HEK293T (cell line): ENCODE measurements at regions not wholly inside any gene's neighbourhood (a gene's known extent, or its start where the extent isn't known, plus 50 kb on each side); places are given as distances from the start of the nearest gene placed in this dataset.

Experiments used
- CTCF ChIA-PET: fragments of 350-600 bp; formaldehyde crosslinking; extraction: SDS; loops from one replicate; lab custom pipeline; 2021; ENCODE audit warnings: antibody characterized with exemption, inconsistent platforms; lab: Yijun Ruan, JAX
- POLR2A ChIA-PET: fragments of 350-600 bp; formaldehyde crosslinking; extraction: SDS; loops from one replicate; lab custom pipeline; 2020; ENCODE audit warnings: antibody characterized with exemption, inconsistent platforms; lab: Yijun Ruan, JAX
- DNase-seq: peaks from one replicate; pipeline ENCODE4 v3.0.0; 2012; ENCODE audit warnings: mixed read lengths; ENCODE audit errors: extremely low spot score
- ARNT ChIP-seq: fragments of 450-650 bp; IDR thresholded peaks from 2 replicates; pipeline ENCODE4 v1.6.1; 2017; ENCODE audit warnings: mild to moderate bottlenecking
- BHLHE40 ChIP-seq: fragments of 450-650 bp; IDR thresholded peaks from 2 replicates; pipeline ENCODE4 v1.6.1; 2016; ENCODE audit warnings: mild to moderate bottlenecking, moderate library complexity, borderline replicate concordance
- CTBP1 ChIP-seq: fragments of 450-650 bp; IDR thresholded peaks from 2 replicates; pipeline ENCODE4 v1.6.1; 2016; ENCODE audit warnings: borderline replicate concordance
- ELF4 ChIP-seq: fragments of 450-650 bp; IDR thresholded peaks from 2 replicates; pipeline ENCODE4 v1.6.1; 2017; ENCODE audit warnings: antibody characterized with exemption
- FOXA1 ChIP-seq: fragments of 450-650 bp; IDR thresholded peaks from 2 replicates; pipeline ENCODE4 v1.6.1; 2016; ENCODE audit warnings: mild to moderate bottlenecking
- FOXK2 ChIP-seq: fragments of 450-650 bp; IDR thresholded peaks from 2 replicates; pipeline ENCODE4 v1.6.1; 2016; ENCODE audit warnings: mild to moderate bottlenecking
- FOXM1 ChIP-seq: fragments of 450-650 bp; IDR thresholded peaks from 2 replicates; pipeline ENCODE4 v1.6.1; 2017; ENCODE audit warnings: mild to moderate bottlenecking, borderline replicate concordance
- HDGF ChIP-seq: fragments of 450-650 bp; IDR thresholded peaks from 2 replicates; pipeline ENCODE4 v1.6.1; 2017; ENCODE audit warnings: antibody characterized with exemption, borderline replicate concordance
- L3MBTL2 ChIP-seq: fragments of 450-650 bp; conservative IDR thresholded peaks from 2 replicates; pipeline ENCODE4 v1.6.1; 2016; ENCODE audit warnings: mild to moderate bottlenecking
- LEF1 ChIP-seq: fragments of 450-650 bp; IDR thresholded peaks from 2 replicates; pipeline ENCODE4 v1.6.1; 2017; ENCODE audit warnings: mild to moderate bottlenecking, borderline replicate concordance
- NFRKB ChIP-seq: fragments of 450-650 bp; IDR thresholded peaks from 2 replicates; pipeline ENCODE4 v1.6.1; 2016; ENCODE audit warnings: mild to moderate bottlenecking, moderate library complexity
- SP1 ChIP-seq: fragments of 450-650 bp; IDR thresholded peaks from 2 replicates; pipeline ENCODE4 v1.6.1; 2017
- SUZ12 ChIP-seq: fragments of 450-650 bp; IDR thresholded peaks from 2 replicates; pipeline ENCODE4 v1.6.1; 2016; ENCODE audit warnings: mild to moderate bottlenecking
- TARDBP ChIP-seq: fragments of 450-650 bp; IDR thresholded peaks from 2 replicates; pipeline ENCODE4 v1.6.1; 2016
- ZNF384 ChIP-seq: fragments of 450-650 bp; IDR thresholded peaks from 2 replicates; pipeline ENCODE4 v1.6.1; 2016
- TF ChIP-seq, protein P1 (sequence below): fragments of 450-650 bp; IDR thresholded peaks from 2 replicates; pipeline ENCODE4 v1.6.1; 2016

DNA sequence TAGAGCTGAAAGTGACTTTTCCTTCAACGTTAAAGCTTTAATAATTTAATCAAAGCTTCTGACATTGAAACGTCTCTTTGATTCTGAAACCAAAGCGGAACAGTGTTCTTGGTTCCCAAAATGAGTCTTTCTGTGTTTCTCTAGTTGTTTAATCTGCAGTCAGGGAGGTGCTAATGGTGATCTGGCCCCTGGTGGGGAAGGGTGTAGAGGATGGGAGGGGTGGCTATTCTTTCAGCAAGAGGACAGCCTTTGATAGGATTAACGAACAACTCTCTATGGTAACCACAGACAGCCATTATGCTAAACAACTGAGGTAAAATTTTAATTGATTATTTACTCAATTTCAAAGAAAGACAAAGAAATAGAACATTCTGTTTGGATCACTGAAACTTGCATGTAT is 79.9 kb upstream of the CADPS start:
- ChIA-PET POLR2A (no interaction called here), CTCF (no interaction called here)
- TF ChIP-seq, protein P1, sequence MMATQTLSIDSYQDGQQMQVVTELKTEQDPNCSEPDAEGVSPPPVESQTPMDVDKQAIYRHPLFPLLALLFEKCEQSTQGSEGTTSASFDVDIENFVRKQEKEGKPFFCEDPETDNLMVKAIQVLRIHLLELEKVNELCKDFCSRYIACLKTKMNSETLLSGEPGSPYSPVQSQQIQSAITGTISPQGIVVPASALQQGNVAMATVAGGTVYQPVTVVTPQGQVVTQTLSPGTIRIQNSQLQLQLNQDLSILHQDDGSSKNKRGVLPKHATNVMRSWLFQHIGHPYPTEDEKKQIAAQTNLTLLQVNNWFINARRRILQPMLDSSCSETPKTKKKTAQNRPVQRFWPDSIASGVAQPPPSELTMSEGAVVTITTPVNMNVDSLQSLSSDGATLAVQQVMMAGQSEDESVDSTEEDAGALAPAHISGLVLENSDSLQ = no peak
- TF ChIP-seq NFRKB = no peak
- no peak for TF ChIP-seq SUZ12
- TF ChIP-seq FOXA1 = no peak
- no peak for TF ChIP-seq CTBP1
- no peak for DNase-seq

- POLR2A ChIA-PET = no interaction called here
- CTCF ChIA-PET = no interaction called here
- no peak for DNase-seq
- TF ChIP-seq L3MBTL2 = no peak
- no peak for TF ChIP-seq NFRKB
- TF ChIP-seq, protein P1 = no peak
- no peak for TF ChIP-seq TARDBP
- no peak for TF ChIP-seq FOXA1
- TF ChIP-seq HDGF = no peak
- TF ChIP-seq FOXK2 = no peak
- TF ChIP-seq BHLHE40 = no peak
- no peak for TF ChIP-seq FOXM1
- no peak for TF ChIP-seq ELF4
Observed at GRCh38 chr3:62956411-62956810, 81.2 kb upstream of the CADPS start.

DNA sequence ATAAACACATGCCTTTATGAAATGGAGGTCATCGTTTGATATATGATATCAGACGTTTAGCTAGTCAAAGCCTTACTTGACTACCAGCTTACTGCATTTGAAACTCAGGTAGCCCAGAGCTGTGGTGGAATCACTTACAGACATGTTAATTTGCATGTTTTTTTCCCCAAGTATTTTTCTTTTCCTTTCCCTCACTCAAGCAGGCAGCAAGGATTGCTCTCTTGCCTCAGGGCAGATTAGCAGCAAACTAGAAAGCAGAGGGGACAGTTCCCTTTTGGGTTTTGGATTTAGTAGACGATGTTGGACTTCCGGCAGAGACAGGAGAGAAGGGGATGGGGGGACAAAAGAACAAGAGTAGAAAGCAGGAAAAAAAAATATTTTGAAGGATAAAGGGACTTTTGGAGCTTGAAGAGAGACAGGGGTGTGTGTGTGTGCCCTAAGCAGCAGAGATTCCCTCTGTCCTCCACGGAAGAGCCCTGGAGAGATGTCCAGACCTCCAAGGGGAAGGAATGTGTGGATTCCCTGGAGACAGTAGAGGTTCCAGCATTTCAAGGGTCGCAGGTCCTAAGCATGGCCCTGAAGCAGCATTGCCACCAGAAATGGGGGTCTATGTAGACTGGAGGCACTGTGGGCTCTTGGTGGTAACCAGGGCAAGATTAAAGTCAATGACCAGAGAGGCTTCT is 86.8 kb upstream of the CADPS start:
- no peak for TF ChIP-seq HDGF
- no peak for TF ChIP-seq FOXM1
- no peak for TF ChIP-seq L3MBTL2
- TF ChIP-seq, protein P1 = no peak
- ChIA-PET POLR2A (no interaction called here), CTCF (no interaction called here)
- no peak for DNase-seq

GRCh38 chr3:62962714-62963113 is 87.5 kb upstream of the CADPS start:
- CTCF ChIA-PET = no interaction called here

DNA sequence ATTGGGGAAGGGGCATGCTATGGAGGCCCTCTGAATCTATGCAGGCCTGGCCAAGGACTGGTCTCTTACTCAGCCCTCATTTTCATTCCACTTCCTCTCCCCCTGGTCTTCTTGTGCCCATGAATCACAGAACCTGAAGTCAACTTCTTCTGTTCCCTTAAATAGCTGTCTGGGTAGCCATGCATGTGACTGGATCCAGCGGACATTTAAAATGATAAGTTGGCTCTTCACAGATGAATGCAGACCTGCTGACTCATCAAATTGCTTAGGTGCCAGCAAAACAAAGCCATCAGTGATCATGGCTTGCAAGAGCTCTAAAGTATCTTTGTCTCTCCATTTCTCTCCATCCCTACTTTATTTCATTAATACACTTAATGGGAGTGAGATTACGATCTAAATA is 90.1 kb upstream of the CADPS start:
- TF ChIP-seq ELF4 (no peak), BHLHE40 (no peak), FOXK2 (no peak), LEF1 (no peak)
- POLR2A ChIA-PET = no interaction called here
- CTCF ChIA-PET = no interaction called here
- DNase-seq = no peak

More at GRCh38 chr3:62962714-62963113, 87.5 kb upstream of the CADPS start:
- TF ChIP-seq LEF1 (no peak), FOXM1 (no peak), BHLHE40 (no peak), ARNT (no peak), SP1 (no peak), ELF4 (no peak), FOXK2 (no peak), HDGF (no peak), NFRKB (no peak), SUZ12 (no peak), ZNF384 (no peak), FOXA1 (no peak)
- TF ChIP-seq, protein P1 = no peak
- POLR2A ChIA-PET = no interaction called here
- no peak for DNase-seq

GRCh38 chr3:62968128-62968527 is 92.9 kb upstream of the CADPS start:
- ChIA-PET CTCF (no interaction called here), POLR2A (no interaction called here)
- no peak for DNase-seq

GRCh38 chr3:62970648-62971047 is 95.4 kb upstream of the CADPS start:
- DNase-seq = no peak
- CTCF ChIA-PET = interaction anchor here (0.6 kb wide), 1 partner anchor 1559 kb away, joined by 8 read pairs; no protein-coding TSS in a partner anchor
- TF ChIP-seq NFRKB = no peak
- no peak for TF ChIP-seq L3MBTL2
- POLR2A ChIA-PET = no interaction called here

More at GRCh38 chr3:62968128-62968527, 92.9 kb upstream of the CADPS start:
- TF ChIP-seq FOXK2 = no peak
- no peak for TF ChIP-seq HDGF
- no peak for TF ChIP-seq CTBP1
- no peak for TF ChIP-seq ZNF384
